ENCODE measurements at regions not wholly inside any gene's neighbourhood (a gene's known extent, or its start where the extent isn't known, plus 50 kb on each side); places are given as distances from the start of the nearest gene placed in this dataset.

DNA sequence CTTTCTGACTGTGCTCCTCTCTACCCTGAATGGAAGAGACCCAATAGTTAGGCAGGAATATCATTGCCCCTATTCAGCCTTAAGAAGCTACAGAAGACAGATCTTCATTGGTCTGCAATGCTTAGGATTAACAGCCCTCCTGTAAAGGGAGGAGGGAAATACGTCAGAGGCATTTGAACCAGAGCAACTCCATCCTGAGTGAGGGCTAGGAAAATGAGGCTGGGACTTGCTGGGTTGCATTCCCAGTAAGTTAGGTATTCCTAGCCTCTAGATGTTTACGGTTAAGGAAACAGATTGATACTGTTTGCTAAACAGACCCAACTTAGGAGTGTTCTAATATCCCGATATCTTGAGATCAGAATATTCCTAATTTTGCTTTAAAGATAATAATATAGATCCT is 63.5 kb downstream of the PCDH18 start:
- Histone ChIP-seq H3K27ac (ENCODE audit: low read length) (no peak overlapping the region), H3K9me3 (ENCODE audit: control insufficient read depth, low read depth, low read length) (peaks cover 3% of the 10 kb centered on the region), H3K9ac (ENCODE audit: low read length) (no peak overlapping the region), H3K27me3 (ENCODE audit: control insufficient read depth, insufficient read depth, low read length) (no peaks in the 10 kb centered on the region), H3K4me1 (ENCODE audit: control insufficient read depth, low read depth, low read length) (no peaks in the 10 kb centered on the region), H3K36me3 (ENCODE audit: control insufficient read depth, low read depth, low read length) (no peaks in the 10 kb centered on the region), H3K4me3 (ENCODE audit: low read length) (no peak overlapping the region)

DNA sequence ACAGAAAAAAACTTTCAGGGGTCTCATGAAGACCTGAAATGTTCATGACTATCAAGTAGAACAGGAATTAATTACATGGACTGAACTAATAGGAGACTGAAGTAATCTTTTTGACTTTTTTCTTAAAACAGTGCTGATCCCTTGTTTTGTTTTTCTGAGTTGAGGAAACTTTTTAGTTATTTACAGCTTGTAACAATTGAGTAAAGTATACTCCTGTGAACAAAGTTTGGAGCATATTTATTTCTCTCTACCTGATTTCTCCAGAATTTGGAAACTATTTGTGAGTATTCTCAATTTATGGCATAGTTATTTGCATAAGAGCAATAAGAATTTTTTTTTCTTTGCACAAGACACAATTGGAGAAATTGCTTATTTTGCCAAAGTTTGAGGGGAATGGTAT is 64.8 kb downstream of the PCDH18 start:
- Histone ChIP-seq H3K4me3 (ENCODE audit: low read length) (no peak overlapping the region), H3K27ac (ENCODE audit: low read length) (no peak overlapping the region), H3K36me3 (ENCODE audit: control insufficient read depth, low read depth, low read length) (no peaks in the 10 kb centered on the region), H3K27me3 (ENCODE audit: control insufficient read depth, insufficient read depth, low read length) (no peaks in the 10 kb centered on the region), H3K9ac (ENCODE audit: low read length) (no peak overlapping the region), H3K9me3 (ENCODE audit: control insufficient read depth, low read depth, low read length) (peaks cover 3% of the 10 kb centered on the region), H3K4me1 (ENCODE audit: control insufficient read depth, low read depth, low read length) (no peaks in the 10 kb centered on the region)

DNA sequence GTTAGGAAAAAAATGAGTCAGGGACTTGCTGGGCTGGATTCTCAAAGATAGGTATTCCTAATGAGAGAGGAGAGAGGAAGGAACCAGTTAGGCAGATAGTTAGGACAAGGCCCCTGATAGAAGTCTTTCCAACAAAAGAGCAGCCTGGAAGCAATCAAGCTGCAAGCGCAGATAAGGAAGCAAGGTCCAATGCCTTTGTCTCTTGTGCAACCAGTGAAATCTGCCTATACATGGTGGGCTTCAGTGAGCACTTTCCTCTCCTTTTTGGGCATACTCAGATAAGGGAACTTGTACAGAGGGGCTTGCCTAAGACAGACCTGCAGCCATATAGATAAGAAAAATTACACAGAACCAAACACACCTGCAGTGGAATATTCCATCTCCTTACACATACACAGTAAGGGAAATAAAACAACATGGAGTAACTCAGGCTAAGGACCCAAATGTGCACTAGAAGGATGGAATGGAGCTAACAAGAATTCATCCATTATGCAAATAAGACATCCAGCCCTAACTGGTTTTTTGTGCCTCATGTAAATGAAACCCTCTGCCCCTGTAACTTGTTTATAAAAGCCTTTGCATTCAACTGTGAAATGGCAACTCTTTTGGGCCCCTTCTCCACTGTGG is 68.8 kb downstream of the PCDH18 start:
- Histone ChIP-seq H3K4me1 (ENCODE audit: control insufficient read depth, low read depth, low read length) (no peaks in the 10 kb centered on the region), H3K4me3 (ENCODE audit: low read length) (no peak overlapping the region), H3K9ac (ENCODE audit: low read length) (no peak overlapping the region), H3K36me3 (ENCODE audit: control insufficient read depth, low read depth, low read length) (no peaks in the 10 kb centered on the region), H3K27me3 (ENCODE audit: control insufficient read depth, insufficient read depth, low read length) (no peaks in the 10 kb centered on the region), H3K27ac (ENCODE audit: low read length) (no peak overlapping the region), H3K9me3 (ENCODE audit: control insufficient read depth, low read depth, low read length) (peaks cover 3% of the 10 kb centered on the region)

- Histone ChIP-seq H3K4me1 (ENCODE audit: control insufficient read depth, low read depth, low read length) (peaks cover 14% of the 10 kb centered on the region), H3K36me3 (ENCODE audit: control insufficient read depth, low read depth, low read length) (no peaks in the 10 kb centered on the region), H3K4me3 (ENCODE audit: low read length) (no peak overlapping the region), H3K9me3 (ENCODE audit: control insufficient read depth, low read depth, low read length) (no peaks in the 10 kb centered on the region), H3K27me3 (ENCODE audit: control insufficient read depth, insufficient read depth, low read length) (no peaks in the 10 kb centered on the region), H3K9ac (ENCODE audit: low read length) (no peak overlapping the region), H3K27ac (ENCODE audit: low read length) (no peak overlapping the region)
Observed at GRCh38 chr4:137455647-137456321, 76.5 kb downstream of the PCDH18 start.

- H3K9me3 ChIP-seq (ENCODE audit: control insufficient read depth, low read depth, low read length) = no peaks in the 10 kb centered on the region
- no peak overlapping the region for H3K9ac ChIP-seq (ENCODE audit: low read length)
- H3K27ac ChIP-seq (ENCODE audit: low read length) = no peak overlapping the region
- H3K27me3 ChIP-seq (ENCODE audit: control insufficient read depth, insufficient read depth, low read length) = no peaks in the 10 kb centered on the region
- H3K4me1 ChIP-seq (ENCODE audit: control insufficient read depth, low read depth, low read length) = peaks cover 22% of the 10 kb centered on the region
- H3K4me3 ChIP-seq (ENCODE audit: low read length) = no peak overlapping the region
- no peaks in the 10 kb centered on the region for H3K36me3 ChIP-seq (ENCODE audit: control insufficient read depth, low read depth, low read length)
Observed at GRCh38 chr4:137454767-137455166, 77.5 kb downstream of the PCDH18 start.

GRCh38 chr4:137452799-137453198 is 79.5 kb downstream of the PCDH18 start:
- H3K27ac ChIP-seq (ENCODE audit: low read length) = no peak overlapping the region
- no peaks in the 10 kb centered on the region for H3K27me3 ChIP-seq (ENCODE audit: control insufficient read depth, insufficient read depth, low read length)
- no peak overlapping the region for H3K9ac ChIP-seq (ENCODE audit: low read length)

DNA sequence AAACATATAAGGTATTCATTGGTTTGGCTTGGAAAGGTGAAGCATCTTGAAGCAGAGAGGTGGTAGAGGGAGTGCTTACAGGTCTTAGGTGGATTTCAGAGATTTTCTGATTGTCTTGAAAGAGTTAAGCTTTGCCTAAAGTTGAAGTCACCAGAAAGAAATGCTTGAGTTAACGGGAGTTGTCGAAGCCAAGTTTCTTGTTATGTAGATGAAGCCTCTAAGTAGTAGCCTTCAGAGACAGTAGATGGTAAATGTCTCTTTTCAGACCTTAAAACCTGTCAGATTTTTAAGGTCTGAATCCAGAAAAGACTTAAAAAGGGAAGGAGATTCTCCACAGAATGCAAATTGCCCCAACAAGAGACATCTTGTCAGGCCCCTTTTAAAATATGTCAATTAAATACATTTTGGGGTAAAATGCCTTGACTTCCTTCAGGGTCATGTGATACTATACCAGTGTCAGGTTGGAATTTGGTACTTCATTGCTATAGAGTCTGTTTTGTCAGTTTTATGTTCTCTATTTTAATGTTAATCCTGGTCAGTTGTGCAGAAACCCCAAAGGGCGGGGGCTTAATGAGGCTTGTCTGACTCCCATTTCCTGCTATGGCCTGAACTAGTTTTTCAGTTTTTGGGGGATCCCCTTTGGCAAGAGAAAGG is 81.0 kb downstream of the PCDH18 start:
- H3K4me3 ChIP-seq (ENCODE audit: low read length) = peak overlapping the region; percentile 7
- H3K9me3 ChIP-seq (ENCODE audit: control insufficient read depth, low read depth, low read length) = no peaks in the 10 kb centered on the region
- H3K4me1 ChIP-seq (ENCODE audit: control insufficient read depth, low read depth, low read length) = peaks cover 22% of the 10 kb centered on the region
- no peaks in the 10 kb centered on the region for H3K36me3 ChIP-seq (ENCODE audit: control insufficient read depth, low read depth, low read length)
- no peaks in the 10 kb centered on the region for H3K27me3 ChIP-seq (ENCODE audit: control insufficient read depth, insufficient read depth, low read length)
- no peak overlapping the region for H3K9ac ChIP-seq (ENCODE audit: low read length)
- H3K27ac ChIP-seq (ENCODE audit: low read length) = no peak overlapping the region

More at GRCh38 chr4:137452799-137453198, 79.5 kb downstream of the PCDH18 start:
- Histone ChIP-seq H3K36me3 (ENCODE audit: control insufficient read depth, low read depth, low read length) (no peaks in the 10 kb centered on the region), H3K9me3 (ENCODE audit: control insufficient read depth, low read depth, low read length) (no peaks in the 10 kb centered on the region), H3K4me1 (ENCODE audit: control insufficient read depth, low read depth, low read length) (peaks cover 22% of the 10 kb centered on the region), H3K4me3 (ENCODE audit: low read length) (no peak overlapping the region)

DNA sequence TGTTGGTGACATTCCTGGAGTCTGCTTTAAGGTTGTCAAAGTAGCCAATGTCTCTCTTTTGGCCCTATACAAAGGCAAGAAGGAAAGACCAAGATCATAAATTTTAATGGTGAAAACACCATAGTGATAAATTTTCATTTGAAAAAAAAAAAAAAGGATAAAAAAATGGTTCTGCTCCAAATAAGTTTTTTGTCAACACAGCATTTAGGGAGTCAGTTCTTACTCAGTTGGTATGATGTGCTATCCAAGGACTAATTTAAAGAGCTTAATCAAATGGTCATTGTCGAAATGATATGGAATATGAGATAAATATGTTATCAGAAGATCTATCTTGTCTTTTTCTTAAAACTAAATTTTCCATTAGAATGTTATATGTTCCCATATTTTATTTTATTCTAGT is 83.9 kb downstream of the PCDH18 start:
- Histone ChIP-seq H3K27ac (ENCODE audit: low read length) (no peak overlapping the region), H3K4me1 (ENCODE audit: control insufficient read depth, low read depth, low read length) (peaks cover 22% of the 10 kb centered on the region), H3K9me3 (ENCODE audit: control insufficient read depth, low read depth, low read length) (no peaks in the 10 kb centered on the region)

DNA sequence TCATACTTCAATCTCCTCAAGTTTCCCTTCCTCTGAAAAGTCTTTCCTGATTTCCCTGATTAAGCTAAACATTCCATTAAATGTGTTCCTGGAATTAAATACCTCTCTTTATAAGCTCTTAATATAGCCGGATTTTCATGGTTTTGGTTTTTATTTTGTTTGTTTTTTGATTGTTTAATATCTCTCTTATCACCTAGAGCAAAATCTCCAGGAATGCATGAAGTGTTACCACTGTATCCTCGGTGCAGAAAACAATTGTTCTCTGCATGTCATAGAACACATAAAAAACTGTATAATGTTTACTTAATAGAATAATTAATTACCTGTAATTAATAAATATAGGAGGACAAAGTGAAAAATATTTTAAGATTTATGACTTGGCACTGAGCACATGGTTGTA is 86.2 kb downstream of the PCDH18 start:
- Histone ChIP-seq H3K36me3 (ENCODE audit: control insufficient read depth, low read depth, low read length) (no peaks in the 10 kb centered on the region), H3K9me3 (ENCODE audit: control insufficient read depth, low read depth, low read length) (no peaks in the 10 kb centered on the region), H3K27me3 (ENCODE audit: control insufficient read depth, insufficient read depth, low read length) (no peaks in the 10 kb centered on the region), H3K4me3 (ENCODE audit: low read length) (no peak overlapping the region), H3K4me1 (ENCODE audit: control insufficient read depth, low read depth, low read length) (peaks cover 11% of the 10 kb centered on the region), H3K27ac (ENCODE audit: low read length) (no peak overlapping the region), H3K9ac (ENCODE audit: low read length) (no peak overlapping the region)

More for the DNA sequence above, 83.9 kb downstream of the PCDH18 start:
- no peak overlapping the region for H3K4me3 ChIP-seq (ENCODE audit: low read length)
- H3K9ac ChIP-seq (ENCODE audit: low read length) = no peak overlapping the region
- H3K36me3 ChIP-seq (ENCODE audit: control insufficient read depth, low read depth, low read length) = no peaks in the 10 kb centered on the region
- no peaks in the 10 kb centered on the region for H3K27me3 ChIP-seq (ENCODE audit: control insufficient read depth, insufficient read depth, low read length)

DNA sequence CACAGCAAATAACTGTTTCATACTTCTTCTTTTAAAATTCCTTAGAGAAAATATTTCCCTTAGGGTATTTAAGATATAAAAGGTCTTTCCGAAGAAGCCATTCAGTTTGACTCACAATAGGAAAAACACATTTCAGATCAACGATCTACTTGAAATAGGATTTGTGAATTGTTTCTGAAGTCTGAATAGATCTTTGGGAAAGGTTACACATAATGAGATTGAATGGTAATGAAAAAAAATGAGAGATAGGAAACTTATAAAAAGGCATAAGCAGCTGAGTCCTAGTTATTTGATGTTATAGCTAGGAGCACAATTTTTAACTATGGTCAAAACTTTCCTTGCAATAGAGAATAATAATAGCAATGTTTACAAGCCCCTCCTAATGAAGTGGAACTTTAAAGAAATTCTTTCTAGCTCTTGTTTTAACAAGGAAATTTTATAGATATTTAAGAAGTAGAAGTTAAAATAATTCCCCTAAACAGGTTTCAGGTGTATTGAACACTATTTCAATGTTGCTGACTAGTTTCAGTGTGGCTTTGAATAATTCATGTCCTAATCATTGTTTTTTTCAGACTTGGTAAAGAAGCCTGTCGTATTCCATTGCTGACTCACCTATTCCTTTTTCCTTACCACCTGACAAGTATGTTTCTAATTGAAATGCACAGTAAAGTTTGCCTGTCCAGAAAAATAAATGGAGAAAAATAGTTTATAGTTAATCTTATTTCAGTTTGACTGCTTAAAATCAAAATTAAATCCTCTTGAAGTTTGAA is 89.1 kb downstream of the PCDH18 start:
- no peaks in the 10 kb centered on the region for H3K9me3 ChIP-seq (ENCODE audit: control insufficient read depth, low read depth, low read length)
- no peaks in the 10 kb centered on the region for H3K27me3 ChIP-seq (ENCODE audit: control insufficient read depth, insufficient read depth, low read length)
- no peak overlapping the region for H3K4me3 ChIP-seq (ENCODE audit: low read length)
- H3K4me1 ChIP-seq (ENCODE audit: control insufficient read depth, low read depth, low read length) = no peaks in the 10 kb centered on the region
- no peak overlapping the region for H3K9ac ChIP-seq (ENCODE audit: low read length)
- no peak overlapping the region for H3K27ac ChIP-seq (ENCODE audit: low read length)
- no peaks in the 10 kb centered on the region for H3K36me3 ChIP-seq (ENCODE audit: control insufficient read depth, low read depth, low read length)

- Histone ChIP-seq H3K27ac (ENCODE audit: low read length) (no peak overlapping the region), H3K36me3 (ENCODE audit: control insufficient read depth, low read depth, low read length) (no peaks in the 10 kb centered on the region), H3K9ac (ENCODE audit: low read length) (no peak overlapping the region), H3K4me3 (ENCODE audit: low read length) (no peak overlapping the region), H3K27me3 (ENCODE audit: control insufficient read depth, insufficient read depth, low read length) (no peaks in the 10 kb centered on the region), H3K9me3 (ENCODE audit: control insufficient read depth, low read depth, low read length) (no peaks in the 10 kb centered on the region), H3K4me1 (ENCODE audit: control insufficient read depth, low read depth, low read length) (no peaks in the 10 kb centered on the region)
Observed at GRCh38 chr4:137432446-137433311, 99.6 kb downstream of the PCDH18 start.
